ENCODE measurements at regions not wholly inside any gene's neighbourhood (a gene's known extent, or its start where the extent isn't known, plus 50 kb on each side); places are given as distances from the start of the nearest gene placed in this dataset.

DNA sequence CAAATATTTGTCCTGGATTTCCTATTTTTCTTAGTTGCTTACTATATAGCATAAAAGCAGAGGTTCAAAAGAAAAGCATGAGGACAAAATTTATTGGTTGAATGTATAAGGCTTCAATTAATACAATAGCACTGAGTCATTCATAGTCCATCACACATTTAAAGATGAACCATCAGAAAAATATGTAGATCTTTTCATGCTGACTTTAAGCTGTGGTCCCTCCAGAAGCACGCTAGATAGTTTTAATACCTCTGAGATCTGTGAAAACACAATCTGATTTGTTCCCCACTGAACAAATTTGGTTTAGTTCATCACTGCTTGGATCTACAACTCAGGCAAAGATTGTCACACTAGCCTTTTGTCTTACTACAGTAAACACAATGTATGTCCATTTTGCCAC is 377.2 kb upstream of the ANXA10 start:
- TF ChIP-seq, protein P1, sequence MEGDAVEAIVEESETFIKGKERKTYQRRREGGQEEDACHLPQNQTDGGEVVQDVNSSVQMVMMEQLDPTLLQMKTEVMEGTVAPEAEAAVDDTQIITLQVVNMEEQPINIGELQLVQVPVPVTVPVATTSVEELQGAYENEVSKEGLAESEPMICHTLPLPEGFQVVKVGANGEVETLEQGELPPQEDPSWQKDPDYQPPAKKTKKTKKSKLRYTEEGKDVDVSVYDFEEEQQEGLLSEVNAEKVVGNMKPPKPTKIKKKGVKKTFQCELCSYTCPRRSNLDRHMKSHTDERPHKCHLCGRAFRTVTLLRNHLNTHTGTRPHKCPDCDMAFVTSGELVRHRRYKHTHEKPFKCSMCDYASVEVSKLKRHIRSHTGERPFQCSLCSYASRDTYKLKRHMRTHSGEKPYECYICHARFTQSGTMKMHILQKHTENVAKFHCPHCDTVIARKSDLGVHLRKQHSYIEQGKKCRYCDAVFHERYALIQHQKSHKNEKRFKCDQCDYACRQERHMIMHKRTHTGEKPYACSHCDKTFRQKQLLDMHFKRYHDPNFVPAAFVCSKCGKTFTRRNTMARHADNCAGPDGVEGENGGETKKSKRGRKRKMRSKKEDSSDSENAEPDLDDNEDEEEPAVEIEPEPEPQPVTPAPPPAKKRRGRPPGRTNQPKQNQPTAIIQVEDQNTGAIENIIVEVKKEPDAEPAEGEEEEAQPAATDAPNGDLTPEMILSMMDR (IDR thresholded peaks at IDR 0.05 in 2 of 3, conservative IDR thresholded peaks at IDR 0.05 in 1 of 3; ENCODE audit: borderline replicate concordance in 1 of 3, insufficient read depth in 1 of 3, low read depth in 2 of 3, low read length in 2 of 3): no peak
- TF ChIP-seq CEBPB (IDR thresholded peaks at IDR 0.05; ENCODE audit: low read depth) (no peak), RAD21 (IDR thresholded peaks at IDR 0.05; ENCODE audit: low read depth) (no peak), POLR2AphosphoS5 (IDR thresholded peaks at IDR 0.05; ENCODE audit: low read depth, low read length) (no peak), POLR2A (IDR thresholded peaks at IDR 0.05; ENCODE audit: borderline replicate concordance, extremely low read depth, insufficient read depth, insufficient read length) (no peak), EZH2 (IDR thresholded peaks at IDR 0.05) (no peak), JUND (IDR thresholded peaks at IDR 0.05) (no peak), YY1 (IDR thresholded peaks at IDR 0.05; ENCODE audit: extremely low read depth, insufficient replicate concordance, low read depth, low read length) (no peak), EZH2phosphoT487 (IDR thresholded peaks at IDR 0.05; ENCODE audit: borderline replicate concordance) (no peak), EGR1 (IDR thresholded peaks at IDR 0.05; ENCODE audit: low read depth) (no peak), SIN3A (IDR thresholded peaks at IDR 0.05; ENCODE audit: low read depth) (no peak), CBX3 (IDR thresholded peaks at IDR 0.05; ENCODE audit: low read depth) (no peak)
- TF ChIP-seq, protein P2, sequence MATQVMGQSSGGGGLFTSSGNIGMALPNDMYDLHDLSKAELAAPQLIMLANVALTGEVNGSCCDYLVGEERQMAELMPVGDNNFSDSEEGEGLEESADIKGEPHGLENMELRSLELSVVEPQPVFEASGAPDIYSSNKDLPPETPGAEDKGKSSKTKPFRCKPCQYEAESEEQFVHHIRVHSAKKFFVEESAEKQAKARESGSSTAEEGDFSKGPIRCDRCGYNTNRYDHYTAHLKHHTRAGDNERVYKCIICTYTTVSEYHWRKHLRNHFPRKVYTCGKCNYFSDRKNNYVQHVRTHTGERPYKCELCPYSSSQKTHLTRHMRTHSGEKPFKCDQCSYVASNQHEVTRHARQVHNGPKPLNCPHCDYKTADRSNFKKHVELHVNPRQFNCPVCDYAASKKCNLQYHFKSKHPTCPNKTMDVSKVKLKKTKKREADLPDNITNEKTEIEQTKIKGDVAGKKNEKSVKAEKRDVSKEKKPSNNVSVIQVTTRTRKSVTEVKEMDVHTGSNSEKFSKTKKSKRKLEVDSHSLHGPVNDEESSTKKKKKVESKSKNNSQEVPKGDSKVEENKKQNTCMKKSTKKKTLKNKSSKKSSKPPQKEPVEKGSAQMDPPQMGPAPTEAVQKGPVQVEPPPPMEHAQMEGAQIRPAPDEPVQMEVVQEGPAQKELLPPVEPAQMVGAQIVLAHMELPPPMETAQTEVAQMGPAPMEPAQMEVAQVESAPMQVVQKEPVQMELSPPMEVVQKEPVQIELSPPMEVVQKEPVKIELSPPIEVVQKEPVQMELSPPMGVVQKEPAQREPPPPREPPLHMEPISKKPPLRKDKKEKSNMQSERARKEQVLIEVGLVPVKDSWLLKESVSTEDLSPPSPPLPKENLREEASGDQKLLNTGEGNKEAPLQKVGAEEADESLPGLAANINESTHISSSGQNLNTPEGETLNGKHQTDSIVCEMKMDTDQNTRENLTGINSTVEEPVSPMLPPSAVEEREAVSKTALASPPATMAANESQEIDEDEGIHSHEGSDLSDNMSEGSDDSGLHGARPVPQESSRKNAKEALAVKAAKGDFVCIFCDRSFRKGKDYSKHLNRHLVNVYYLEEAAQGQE (IDR thresholded peaks at IDR 0.05; ENCODE audit: low read depth): no peak
- TF ChIP-seq, protein P3, sequence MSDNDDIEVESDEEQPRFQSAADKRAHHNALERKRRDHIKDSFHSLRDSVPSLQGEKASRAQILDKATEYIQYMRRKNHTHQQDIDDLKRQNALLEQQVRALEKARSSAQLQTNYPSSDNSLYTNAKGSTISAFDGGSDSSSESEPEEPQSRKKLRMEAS (IDR thresholded peaks at IDR 0.05): no peak

Data from HCT116 (cell line).